SK-MEL-5 (cell line): ENCODE measurements at regions not wholly inside any gene's neighbourhood (a gene's known extent, or its start where the extent isn't known, plus 50 kb on each side); places are given as distances from the start of the nearest gene placed in this dataset.
A peak's percentile ranks its signal among the peaks of the same experiment; 100 is the strongest.

Experiments
- DNase-seq: peaks from one replicate; pipeline ENCODE4 v3.0.0-alpha.2; 2016; ENCODE audit warnings: low read depth, low spot score
- in situ Hi-C: cut with HindIII; loops from 2 replicates; pipeline ENCODE4 v1.10.0; 2016; ENCODE audit warnings: low sequenced_read_pairs, high pct_unique_total_duplicates, low pct_unique_long_range_greater_than_20kb

GRCh38 chr16:55081622-55082590 lies 151.2 kb downstream of the IRX5 start:
- in situ Hi-C loops: no loop called here
- no peak for DNase-seq

GRCh38 chr16:55082591-55082976 lies 151.9 kb downstream of the IRX5 start:
- in situ Hi-C loops: no loop called here
- DNase-seq: no peak

- in situ Hi-C loops: no loop called here
- no peak for DNase-seq
Observed at GRCh38 chr16:55083052-55083451, 152.4 kb downstream of the IRX5 start.

- DNase-seq: no peak
- in situ Hi-C loops: no loop called here
Observed at GRCh38 chr16:55088098-55088497, 157.4 kb downstream of the IRX5 start.

- no peak for DNase-seq
- in situ Hi-C loops: no loop called here
Observed at GRCh38 chr16:55089600-55089999, 158.9 kb downstream of the IRX5 start.

- in situ Hi-C loops: no loop called here
- no peak for DNase-seq
Observed at GRCh38 chr16:55091213-55091870, 160.7 kb downstream of the IRX5 start.

GRCh38 chr16:55091871-55092230 lies 161.2 kb downstream of the IRX5 start:
- in situ Hi-C loops: no loop called here
- no peak for DNase-seq

- in situ Hi-C loops: no loop called here
- DNase-seq: no peak
Observed at GRCh38 chr16:55100100-55100499, 169.4 kb downstream of the IRX5 start.

- in situ Hi-C loops: no loop called here
Observed at GRCh38 chr16:55101026-55101425, 170.4 kb downstream of the IRX5 start.

GRCh38 chr16:55102077-55102476 lies 171.4 kb downstream of the IRX5 start:
- in situ Hi-C loops: no loop called here
- no peak for DNase-seq

More at GRCh38 chr16:55101026-55101425, 170.4 kb downstream of the IRX5 start:
- DNase-seq: no peak

- in situ Hi-C loops: no loop called here
- DNase-seq: no peak
Observed at GRCh38 chr16:55102531-55102930, 171.9 kb downstream of the IRX5 start.

- in situ Hi-C loops: no loop called here
- DNase-seq: no peak
Observed at GRCh38 chr16:55107851-55108250, 177.2 kb downstream of the IRX5 start.

- DNase-seq: no peak
- in situ Hi-C loops: no loop called here
Observed at GRCh38 chr16:55113210-55113609, 182.5 kb downstream of the IRX5 start.

GRCh38 chr16:55115506-55115905 lies 184.8 kb downstream of the IRX5 start:
- no peak for DNase-seq
- in situ Hi-C loops: no loop called here

GRCh38 chr16:55116165-55116920 lies 185.7 kb downstream of the IRX5 start:
- in situ Hi-C loops: no loop called here

GRCh38 chr16:55118701-55119260 lies 188.1 kb downstream of the IRX5 start:
- no peak for DNase-seq
- in situ Hi-C loops: no loop called here

More at GRCh38 chr16:55116165-55116920, 185.7 kb downstream of the IRX5 start:
- DNase-seq: no peak

GRCh38 chr16:55120408-55120807 lies 189.7 kb downstream of the IRX5 start:
- in situ Hi-C loops: no loop called here
- DNase-seq: peak; percentile 66

GRCh38 chr16:55120826-55121225 lies 190.2 kb downstream of the IRX5 start:
- DNase-seq: peak; percentile 30
- in situ Hi-C loops: no loop called here
